SJSA1 (cell line): ENCODE measurements at regions not wholly inside any gene's neighbourhood (a gene's known extent, or its start where the extent isn't known, plus 50 kb on each side); places are given as distances from the start of the nearest gene placed in this dataset.

Experiments
- DNase-seq, 2 experiments: peaks; one replicate each; pipeline ENCODE4 v3.0.0-alpha.2; 2015 to 2020; ENCODE audit warnings: low spot score in 2 of 2, low read depth in 1 of 2
- H3K27ac ChIP-seq: fragments of 250-450 bp; sonication (Bioruptor Pico); 2 replicates; pipeline ENCODE4 v1.5.1; 2020; ENCODE audit warnings: mild to moderate bottlenecking, moderate library complexity
- H3K27me3 ChIP-seq: fragments of 250-450 bp; sonication (Bioruptor Pico); replicated peaks from 2 replicates; pipeline ENCODE4 v1.5.1; 2020; ENCODE audit warnings: mild to moderate bottlenecking, moderate library complexity
- H3K36me3 ChIP-seq: fragments of 250-450 bp; sonication (Bioruptor Pico); 2 replicates; pipeline ENCODE4 v1.5.1; 2020; ENCODE audit warnings: mild to moderate bottlenecking
- H3K4me1 ChIP-seq: fragments of 250-450 bp; sonication (Bioruptor Pico); replicated peaks from 2 replicates; pipeline ENCODE4 v1.6.1; 2021; ENCODE audit warnings: mild to moderate bottlenecking
- H3K4me3 ChIP-seq: fragments of 250-450 bp; sonication (Bioruptor Pico); 2 replicates; pipeline ENCODE4 v1.5.1; 2020; ENCODE audit warnings: mild to moderate bottlenecking
- H3K9me3 ChIP-seq: fragments of 250-450 bp; sonication (Bioruptor Pico); replicated peaks from 2 replicates; pipeline ENCODE4 v1.5.1; 2020; ENCODE audit warnings: mild to moderate bottlenecking

DNA sequence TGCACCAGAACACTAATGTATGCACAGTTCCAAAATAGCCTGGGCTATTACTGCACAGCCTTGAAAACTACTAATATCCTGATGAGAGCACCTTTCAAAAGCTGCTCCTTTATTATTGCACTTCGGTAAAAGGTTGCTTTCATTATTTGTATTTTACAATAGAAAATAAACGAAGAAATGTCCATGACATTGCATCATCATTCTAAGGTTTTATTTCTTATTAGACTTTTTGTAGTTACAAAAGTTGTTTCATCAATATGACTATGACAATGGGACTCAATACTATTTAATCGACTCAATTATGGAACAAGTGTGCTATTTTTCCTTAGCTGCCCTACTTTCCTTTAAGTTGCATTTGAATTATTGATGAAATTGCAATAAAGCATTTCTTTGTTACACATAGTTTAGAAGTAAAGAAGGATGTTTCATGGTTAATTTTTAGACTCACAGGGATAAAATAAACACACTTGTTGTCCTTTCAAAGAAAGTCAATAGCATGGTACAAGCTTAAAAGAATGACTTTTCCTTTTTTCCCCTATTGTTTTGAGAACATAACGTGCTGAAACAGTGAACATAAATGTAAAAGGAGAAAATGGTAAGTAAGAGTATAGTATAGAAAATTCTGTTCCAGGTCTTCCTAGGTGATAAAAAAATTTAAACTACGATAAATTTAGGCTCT is 407.6 kb downstream of the BCAT1 start:
- H3K4me1 ChIP-seq, result peaks cover 42% of the 10 kb centered on the region
- H3K27me3 ChIP-seq, result no peaks in the 10 kb centered on the region
- no peak overlapping the region for H3K4me3 ChIP-seq
- no peaks in the 10 kb centered on the region for H3K36me3 ChIP-seq
- no peaks in the 10 kb centered on the region for H3K9me3 ChIP-seq
- H3K27ac ChIP-seq, result no peak overlapping the region
- no peak for DNase-seq

DNA sequence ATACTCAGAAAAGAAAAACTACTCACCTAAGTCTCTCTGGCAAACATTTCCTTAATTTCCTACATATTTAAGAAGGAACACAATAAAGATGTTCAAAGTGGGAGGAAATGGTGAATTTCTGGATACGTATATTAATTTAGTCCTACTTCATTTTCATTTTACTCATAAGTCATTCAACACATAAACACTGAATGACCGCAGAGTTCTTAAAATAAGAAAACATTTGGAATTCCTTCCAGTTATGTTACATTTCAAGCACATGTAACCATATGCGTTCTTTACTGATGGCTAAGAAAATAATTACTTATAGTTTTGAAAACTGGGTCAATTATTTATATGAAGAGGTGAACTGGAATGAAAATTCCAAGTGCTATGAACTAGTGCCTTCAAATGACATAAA is 409.3 kb downstream of the BCAT1 start:
- Histone ChIP-seq H3K27ac (no peak overlapping the region), H3K27me3 (no peaks in the 10 kb centered on the region), H3K9me3 (no peaks in the 10 kb centered on the region), H3K4me3 (no peak overlapping the region), H3K36me3 (no peaks in the 10 kb centered on the region), H3K4me1 (peaks cover 52% of the 10 kb centered on the region)
- no peak for DNase-seq

DNA sequence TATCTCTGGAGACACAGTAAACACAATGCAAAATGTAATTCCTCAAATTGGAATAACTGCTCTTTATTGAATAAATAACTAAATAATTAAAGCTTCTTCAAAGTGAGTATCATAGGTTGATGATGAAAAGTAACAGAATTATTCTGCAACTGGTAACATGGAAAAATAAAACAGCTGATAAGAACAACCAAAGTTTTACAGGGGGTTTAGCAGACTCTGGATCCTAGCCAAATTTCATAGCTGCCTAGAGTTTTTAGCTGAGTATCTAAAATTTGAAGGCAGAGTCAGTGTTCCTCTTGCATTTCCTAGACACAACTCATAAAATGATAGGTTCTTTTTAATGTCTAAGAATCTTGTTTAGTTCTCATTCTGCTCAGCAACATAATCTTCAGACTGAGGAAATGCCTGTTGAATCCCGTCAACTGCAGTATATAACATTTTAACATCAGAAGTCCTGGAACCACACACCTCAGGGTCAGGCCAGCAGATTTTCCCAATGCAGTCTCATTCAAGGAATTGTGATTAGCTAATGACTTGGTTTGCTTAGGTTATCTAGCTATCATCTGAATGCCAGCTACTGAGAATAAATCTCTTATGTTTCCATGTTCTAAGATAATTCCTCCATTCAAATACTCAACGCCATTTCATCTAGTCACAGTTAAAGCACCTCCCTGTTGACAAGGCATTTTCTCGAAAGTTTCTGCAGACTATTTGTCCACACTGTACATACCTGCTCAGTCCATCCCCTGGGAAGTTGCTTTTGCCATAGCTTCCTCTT is 411.6 kb downstream of the BCAT1 start:
- H3K4me1 ChIP-seq, result peaks cover 52% of the 10 kb centered on the region
- H3K27me3 ChIP-seq, result no peaks in the 10 kb centered on the region
- H3K27ac ChIP-seq, result peak overlapping the region; percentile 62
- H3K4me3 ChIP-seq, result no peak overlapping the region
- no peaks in the 10 kb centered on the region for H3K9me3 ChIP-seq
- H3K36me3 ChIP-seq, result no peaks in the 10 kb centered on the region
- DNase-seq, result no peak

DNA sequence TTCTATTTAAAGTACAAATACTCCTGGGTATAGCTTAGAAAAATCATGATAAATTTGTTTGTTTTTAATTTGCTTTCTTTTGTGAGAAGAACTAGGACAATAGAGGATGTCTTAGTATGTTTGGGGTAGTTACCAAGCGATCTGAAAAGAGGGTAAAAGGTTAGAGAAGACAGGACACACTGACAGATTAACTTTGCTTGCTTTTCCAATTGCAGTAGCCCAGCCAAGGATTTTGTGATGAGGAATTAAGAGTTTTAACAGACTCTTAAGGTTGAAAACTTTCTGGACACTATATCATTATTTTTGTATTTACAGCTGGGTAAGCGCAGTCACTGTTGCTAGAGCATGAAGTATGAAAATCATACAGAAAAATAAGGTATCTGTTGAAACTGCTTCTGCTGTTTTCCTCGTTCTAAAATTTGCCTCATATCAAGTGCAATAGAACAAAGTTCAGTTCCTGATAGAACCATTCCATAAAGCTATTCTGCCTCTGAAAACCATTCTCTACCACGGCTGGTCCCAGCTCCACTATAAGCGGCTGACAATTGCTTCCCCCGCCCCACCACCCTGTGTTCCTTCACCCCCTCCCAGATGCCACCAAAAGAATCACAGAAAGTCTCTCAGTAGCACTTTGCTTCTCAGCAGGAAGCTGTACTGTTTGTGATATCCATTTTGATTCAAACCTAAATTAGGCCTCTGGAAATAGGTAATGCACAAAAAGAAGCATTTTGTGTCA is 413.4 kb downstream of the BCAT1 start:
- H3K27me3 ChIP-seq, result no peaks in the 10 kb centered on the region
- H3K4me1 ChIP-seq, result peaks cover 38% of the 10 kb centered on the region
- no peak overlapping the region for H3K27ac ChIP-seq
- H3K36me3 ChIP-seq, result no peaks in the 10 kb centered on the region
- H3K9me3 ChIP-seq, result no peaks in the 10 kb centered on the region
- no peak for DNase-seq
- H3K4me3 ChIP-seq, result no peak overlapping the region

DNA sequence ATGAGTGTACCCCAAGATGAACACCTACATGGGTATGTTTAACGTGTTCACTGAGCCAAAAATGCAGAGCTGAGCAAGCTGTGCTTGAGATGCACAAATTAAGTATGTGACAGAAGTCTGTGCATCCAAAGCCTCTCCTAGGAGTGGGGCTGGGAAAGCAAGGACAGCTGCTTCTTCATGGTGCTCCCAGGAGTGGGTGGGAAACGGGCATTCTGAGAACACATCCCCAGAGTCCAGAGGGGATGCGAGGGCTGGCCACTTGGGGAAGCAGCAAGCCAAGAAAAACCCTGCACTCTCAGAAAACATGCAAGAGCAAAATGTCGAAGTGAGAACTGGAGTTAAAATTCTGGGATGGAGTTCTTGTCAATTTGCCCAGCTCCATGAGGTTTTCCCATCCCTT is 414.3 kb downstream of the BCAT1 start:
- Histone ChIP-seq H3K27me3 (no peaks in the 10 kb centered on the region), H3K4me1 (peaks cover 35% of the 10 kb centered on the region), H3K9me3 (no peaks in the 10 kb centered on the region), H3K36me3 (no peaks in the 10 kb centered on the region), H3K27ac (no peak overlapping the region), H3K4me3 (no peak overlapping the region)
- no peak for DNase-seq

DNA sequence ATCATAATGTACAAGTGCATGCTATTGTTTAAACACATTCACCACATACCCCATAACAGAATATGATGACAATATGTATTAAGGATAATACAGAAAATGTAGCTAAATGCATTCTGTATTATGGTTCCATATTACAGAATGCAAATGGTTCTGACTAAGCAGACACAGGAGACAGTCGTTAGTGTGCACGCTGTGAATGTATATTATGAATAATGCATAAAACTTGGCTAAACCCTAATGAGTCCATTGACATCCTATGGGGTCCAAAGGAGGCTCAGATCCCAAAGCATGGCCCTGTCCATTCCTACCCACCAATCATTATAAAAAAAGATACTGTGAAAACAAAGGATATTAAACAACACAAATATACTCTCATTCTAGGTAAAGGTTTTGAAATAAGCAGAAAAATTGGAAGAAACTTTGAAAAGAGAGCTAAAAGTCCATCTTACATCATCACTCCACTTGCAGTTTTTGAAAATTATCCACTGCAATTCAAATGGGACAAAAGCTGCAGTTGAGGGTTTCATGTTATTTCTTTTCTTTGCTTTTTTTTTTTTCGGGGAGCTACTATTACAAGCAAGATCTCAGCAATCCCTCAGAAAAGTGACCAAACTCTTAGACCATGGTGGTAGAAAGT is 415.1 kb downstream of the BCAT1 start:
- Histone ChIP-seq H3K4me1 (peaks cover 36% of the 10 kb centered on the region), H3K4me3 (no peak overlapping the region), H3K27ac (no peak overlapping the region), H3K36me3 (no peaks in the 10 kb centered on the region), H3K27me3 (no peaks in the 10 kb centered on the region), H3K9me3 (no peaks in the 10 kb centered on the region)
- no peak for DNase-seq

DNA sequence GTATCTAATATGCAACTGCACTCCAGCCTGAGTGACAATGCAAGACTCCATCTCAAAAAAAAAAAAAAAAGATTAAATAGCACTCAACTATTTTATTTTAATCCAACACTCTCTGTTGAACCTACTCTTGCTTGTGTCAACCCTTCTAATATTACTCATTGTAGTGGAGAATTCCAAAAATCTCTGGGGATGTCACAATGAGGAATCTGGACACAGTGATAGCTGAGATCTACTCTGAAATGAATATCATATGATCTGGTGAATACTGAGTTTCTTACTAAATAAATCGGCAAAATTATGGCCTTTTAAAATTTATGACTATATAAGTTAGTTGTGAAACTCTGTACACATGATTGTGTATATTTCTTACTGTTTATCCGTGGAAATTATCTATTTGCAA is 418.2 kb downstream of the BCAT1 start:
- DNase-seq, result no peak
- H3K36me3 ChIP-seq, result no peaks in the 10 kb centered on the region
- H3K4me1 ChIP-seq, result peaks cover 22% of the 10 kb centered on the region

DNA sequence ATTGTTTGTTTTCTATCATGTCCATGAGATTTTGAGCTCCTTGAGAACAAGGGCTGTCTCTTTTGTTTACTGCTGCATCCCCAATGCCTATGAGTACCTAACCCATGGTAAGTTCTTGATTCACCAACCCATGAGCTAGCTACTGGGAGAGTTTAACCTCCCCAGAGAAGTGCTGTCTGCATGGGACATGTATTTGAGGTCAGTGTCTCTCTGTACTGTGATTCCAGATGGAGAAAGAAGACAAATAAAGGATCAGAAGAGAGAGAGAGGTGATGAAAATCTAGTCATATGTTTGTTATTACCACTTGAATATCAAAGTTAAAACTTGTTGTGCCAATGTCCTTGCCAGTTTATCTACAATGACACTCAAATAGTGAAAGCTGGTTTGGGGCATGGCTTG is 421.8 kb downstream of the BCAT1 start:
- no peaks in the 10 kb centered on the region for H3K9me3 ChIP-seq
- H3K4me3 ChIP-seq, result no peak overlapping the region
- no peak overlapping the region for H3K27ac ChIP-seq
- H3K4me1 ChIP-seq, result peaks cover 12% of the 10 kb centered on the region
- no peaks in the 10 kb centered on the region for H3K27me3 ChIP-seq
- no peak for DNase-seq
- no peaks in the 10 kb centered on the region for H3K36me3 ChIP-seq

More for the DNA sequence above, 418.2 kb downstream of the BCAT1 start:
- Histone ChIP-seq H3K9me3 (no peaks in the 10 kb centered on the region), H3K27ac (no peak overlapping the region), H3K27me3 (no peaks in the 10 kb centered on the region), H3K4me3 (no peak overlapping the region)

DNA sequence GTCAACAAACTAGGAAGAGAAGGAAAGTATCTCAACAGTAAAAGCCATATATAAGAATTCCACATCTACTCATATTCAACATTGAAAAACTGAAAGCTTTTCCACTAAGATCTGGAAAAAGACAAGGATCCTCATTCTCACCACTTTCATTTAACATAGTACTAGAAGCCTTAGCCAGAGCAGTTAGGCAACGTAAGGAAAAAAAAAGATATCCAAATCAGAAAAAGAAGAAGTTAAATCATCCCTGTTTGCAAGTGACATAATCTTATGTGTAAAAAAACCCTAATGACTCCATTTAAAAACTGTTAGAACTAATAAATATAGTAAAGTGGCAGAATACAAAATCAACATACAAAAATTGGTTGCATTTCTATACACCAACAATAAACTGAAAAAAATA is 426.2 kb downstream of the BCAT1 start:
- no peak overlapping the region for H3K4me3 ChIP-seq
- no peak overlapping the region for H3K27ac ChIP-seq
- H3K36me3 ChIP-seq, result no peaks in the 10 kb centered on the region
- no peak for DNase-seq
- H3K27me3 ChIP-seq, result no peaks in the 10 kb centered on the region
- H3K9me3 ChIP-seq, result no peaks in the 10 kb centered on the region; the same call in 1 of the 2 replicates
- H3K4me1 ChIP-seq, result no peaks in the 10 kb centered on the region

DNA sequence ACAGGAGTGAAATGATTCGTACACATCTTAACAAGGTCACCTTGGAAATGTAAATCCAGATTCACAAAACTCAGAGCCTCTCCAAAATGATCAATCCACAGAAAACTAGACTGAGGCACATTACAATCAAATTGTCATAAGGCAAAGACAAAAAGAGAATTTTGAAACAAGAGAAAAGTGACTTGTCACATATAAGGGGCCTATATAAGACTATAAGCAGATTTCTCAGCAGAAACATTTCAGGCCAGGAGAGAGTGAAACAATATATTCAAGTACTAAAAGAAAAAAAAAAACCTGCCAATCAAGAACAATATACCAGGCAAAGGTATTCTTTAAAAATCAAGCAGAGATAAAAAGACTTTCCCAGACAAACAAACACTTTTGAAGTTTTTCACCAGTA is 429.1 kb downstream of the BCAT1 start:
- Histone ChIP-seq H3K4me1 (no peaks in the 10 kb centered on the region), H3K27me3 (no peaks in the 10 kb centered on the region), H3K4me3 (no peak overlapping the region), H3K36me3 (no peaks in the 10 kb centered on the region), H3K9me3 (no peaks in the 10 kb centered on the region; the same call in 1 of the 2 replicates), H3K27ac (no peak overlapping the region)
- DNase-seq, result no peak

DNA sequence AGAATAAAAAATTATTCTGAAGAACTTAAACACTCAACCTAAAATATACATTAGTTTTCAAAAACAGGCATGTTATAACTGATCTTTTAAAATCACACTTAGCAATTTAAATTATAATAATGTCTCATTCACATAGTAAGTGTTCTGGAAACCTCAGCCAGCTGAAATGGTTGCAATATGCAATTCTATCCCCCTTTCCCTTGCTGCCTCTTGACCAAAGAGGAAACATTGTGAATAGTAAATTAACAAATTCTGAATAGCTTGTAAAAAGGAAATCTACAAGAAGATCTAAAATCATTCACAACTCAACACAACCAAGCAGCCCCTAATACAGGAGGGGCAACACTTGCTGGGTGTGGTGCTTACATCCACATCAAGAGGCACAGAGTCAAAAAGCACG is 431.9 kb downstream of the BCAT1 start:
- Histone ChIP-seq H3K27ac (no peak overlapping the region), H3K4me1 (no peaks in the 10 kb centered on the region), H3K27me3 (no peaks in the 10 kb centered on the region), H3K9me3 (no peaks in the 10 kb centered on the region; the same call in 1 of the 2 replicates), H3K4me3 (no peak overlapping the region), H3K36me3 (no peaks in the 10 kb centered on the region)
- DNase-seq, result no peak

DNA sequence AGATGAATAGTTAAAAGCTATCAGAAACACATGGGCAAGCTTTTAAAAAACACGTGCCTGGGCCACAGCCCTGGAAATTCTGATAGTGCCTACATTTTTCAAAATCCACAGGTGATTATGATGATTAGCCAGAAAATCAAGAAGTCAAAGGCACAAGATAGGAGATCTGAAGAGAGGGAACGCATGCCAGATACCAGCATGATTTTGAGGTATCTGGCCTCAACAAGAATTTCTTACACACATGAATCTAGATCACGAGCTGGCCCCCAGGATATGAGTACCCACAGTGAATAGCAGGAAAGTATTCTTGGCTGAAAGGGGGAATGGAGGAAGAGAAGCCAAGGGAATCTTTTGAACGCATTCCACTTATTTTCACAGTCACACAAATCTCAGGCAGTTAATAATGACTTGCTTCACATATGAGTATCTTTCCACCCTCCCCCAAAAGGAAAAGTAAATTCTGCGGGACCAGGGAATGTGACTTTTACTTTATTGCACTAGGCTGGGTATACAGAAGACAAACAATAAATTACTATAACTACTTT is 438.2 kb downstream of the BCAT1 start:
- H3K4me3 ChIP-seq, result no peak overlapping the region
- H3K4me1 ChIP-seq, result no peaks in the 10 kb centered on the region
- no peak for DNase-seq
- no peak overlapping the region for H3K27ac ChIP-seq
- H3K27me3 ChIP-seq, result no peaks in the 10 kb centered on the region
- no peaks in the 10 kb centered on the region for H3K36me3 ChIP-seq
- no peaks in the 10 kb centered on the region for H3K9me3 ChIP-seq

DNA sequence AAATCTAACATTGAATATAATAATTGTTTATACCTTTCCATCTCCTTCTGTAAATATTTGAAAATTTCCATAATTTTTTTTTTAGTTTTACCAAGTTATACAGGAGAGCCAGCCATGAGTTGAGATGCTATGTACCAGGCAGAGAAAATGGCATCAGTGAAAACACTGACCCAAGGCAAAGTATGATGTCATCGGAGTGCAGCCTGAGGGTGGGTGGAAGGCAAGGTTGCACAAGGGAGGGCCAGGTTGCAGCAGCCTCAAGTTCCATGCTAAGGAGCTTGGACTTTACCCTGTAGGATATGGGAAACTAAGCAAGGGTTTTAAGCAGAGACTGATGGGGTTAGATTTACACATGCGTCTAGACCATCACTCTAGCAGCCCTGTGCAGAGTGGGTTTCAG is 441.1 kb downstream of the BCAT1 start:
- H3K4me3 ChIP-seq, result no peak overlapping the region
- H3K27ac ChIP-seq, result no peak overlapping the region
- no peaks in the 10 kb centered on the region for H3K4me1 ChIP-seq
- no peaks in the 10 kb centered on the region for H3K9me3 ChIP-seq
- H3K27me3 ChIP-seq, result no peaks in the 10 kb centered on the region
- no peaks in the 10 kb centered on the region for H3K36me3 ChIP-seq
- DNase-seq, result no peak
